ENCODE measurements at regions not wholly inside any gene's neighbourhood (a gene's known extent, or its start where the extent isn't known, plus 50 kb on each side); places are given as distances from the start of the nearest gene placed in this dataset.
"Not testable (repeated sequence)": the region's sequence is repeated elsewhere in the genome, so short reads cannot be mapped to it uniquely, and the experiment has no call there.

DNA sequence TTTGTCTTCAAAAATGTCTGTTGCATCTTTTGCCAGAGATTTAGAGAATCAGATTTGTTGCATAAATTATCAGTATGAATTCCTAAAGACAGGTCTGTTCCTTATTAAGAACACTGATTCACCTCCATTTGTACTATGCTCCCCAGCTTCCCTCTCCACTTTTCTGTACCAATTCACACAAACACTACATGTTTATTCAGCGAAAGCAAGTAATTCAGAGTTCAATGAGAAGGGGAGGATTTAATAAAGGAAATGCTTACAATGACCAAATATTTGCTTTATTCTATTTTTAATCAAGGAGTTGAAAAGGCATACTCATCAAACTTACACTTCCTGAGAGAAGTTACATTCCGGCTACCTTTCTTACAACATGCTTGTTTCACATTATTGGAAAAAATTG is 135.5 kb downstream of the NBPF8 start:
- not testable (repeated sequence) for DNase-seq (ENCODE audit: low spot score)

DNA sequence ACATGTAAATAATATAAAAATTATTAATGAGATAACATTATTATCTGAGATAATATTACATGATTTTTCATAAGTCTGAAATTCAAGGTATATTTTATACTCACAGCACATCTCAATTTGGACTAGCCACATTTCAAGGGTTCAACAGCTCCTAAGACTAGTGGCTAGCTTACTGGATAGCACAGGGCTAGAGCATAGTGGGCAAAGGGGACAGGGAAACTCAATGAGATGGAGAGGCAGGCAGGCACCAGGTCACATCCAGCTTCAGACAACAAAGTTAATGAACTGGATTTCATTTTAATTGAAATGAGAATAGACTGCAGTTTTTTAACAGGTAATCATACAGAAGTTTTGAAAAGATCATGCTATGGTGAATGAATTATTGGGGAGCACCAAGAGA is 137.4 kb downstream of the NBPF8 start:
- DNase-seq (ENCODE audit: low spot score), result not testable (repeated sequence)

DNA sequence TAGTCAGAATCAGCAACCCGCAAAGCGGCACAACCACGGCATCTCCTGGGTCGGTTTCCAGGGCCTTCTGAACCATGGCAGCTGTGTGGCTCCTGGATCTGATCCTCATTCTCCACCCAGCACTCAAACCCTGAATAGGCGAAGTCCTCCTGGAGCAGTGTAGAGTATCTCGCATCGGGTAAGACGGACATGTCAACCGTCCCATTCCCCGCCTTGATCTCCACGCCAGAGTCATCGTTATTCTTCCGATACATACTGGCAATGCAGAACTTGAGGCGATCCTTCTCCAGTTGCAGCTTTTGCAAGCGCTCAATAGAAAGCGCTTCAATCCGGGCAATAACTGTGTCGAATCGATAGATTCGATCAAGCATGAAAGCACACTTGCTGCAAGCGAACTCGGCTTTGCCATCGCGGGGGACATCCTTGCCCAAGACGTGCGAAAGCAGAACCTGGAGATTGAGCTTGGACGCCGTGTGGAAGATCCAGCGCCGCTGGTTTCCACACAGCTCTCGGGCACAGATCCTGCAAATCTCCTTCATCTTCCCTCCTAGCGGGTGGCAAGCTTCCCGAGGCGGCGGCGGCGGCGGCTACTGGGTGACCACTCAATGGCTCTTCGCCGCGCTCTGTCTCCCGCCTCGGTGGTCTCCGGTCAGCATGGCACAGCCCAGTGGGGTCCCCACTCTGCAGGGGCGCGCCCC is 142.9 kb downstream of the NBPF8 start:
- DNase-seq (ENCODE audit: low spot score), result peak; percentile 15

DNA sequence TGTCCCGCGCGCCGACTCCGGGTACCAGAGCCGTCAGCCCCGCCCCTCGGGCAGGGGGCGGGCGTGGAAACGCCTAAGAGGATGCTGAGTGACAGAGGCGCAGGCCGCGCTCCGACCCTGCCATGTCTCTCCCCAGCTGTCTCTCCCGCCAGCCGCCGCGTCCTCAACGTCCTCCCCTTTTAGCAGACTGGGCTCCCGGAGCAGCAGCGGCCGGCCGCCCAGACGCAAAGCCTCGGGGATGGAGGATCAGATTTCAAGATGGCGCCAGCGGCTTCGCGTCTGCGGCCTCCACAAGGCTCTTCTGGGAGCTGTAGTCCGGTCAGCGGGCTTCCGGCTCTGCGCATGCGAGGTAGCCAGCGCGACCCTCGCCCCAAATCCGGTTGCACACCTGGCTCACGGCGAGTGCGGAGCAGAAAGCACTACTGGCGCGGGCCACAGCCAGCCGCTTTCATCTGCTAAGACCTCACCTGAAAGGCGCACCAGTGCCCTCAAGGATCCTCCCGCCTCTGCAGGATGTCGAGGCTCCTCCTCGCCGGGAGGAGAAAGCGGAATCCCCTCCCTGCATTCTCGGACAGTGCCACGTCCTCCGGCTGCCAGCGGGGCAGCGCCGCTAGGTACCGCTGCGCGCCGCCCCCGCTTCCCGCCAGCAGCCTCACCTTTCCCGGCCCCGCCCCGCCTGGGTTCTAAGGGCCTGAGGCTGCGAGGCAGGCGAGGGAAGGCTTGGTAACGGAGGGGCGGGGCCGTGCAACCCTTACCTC is 143.6 kb downstream of the NBPF8 start:
- DNase-seq (ENCODE audit: low spot score), result peak; percentile 85

DNA sequence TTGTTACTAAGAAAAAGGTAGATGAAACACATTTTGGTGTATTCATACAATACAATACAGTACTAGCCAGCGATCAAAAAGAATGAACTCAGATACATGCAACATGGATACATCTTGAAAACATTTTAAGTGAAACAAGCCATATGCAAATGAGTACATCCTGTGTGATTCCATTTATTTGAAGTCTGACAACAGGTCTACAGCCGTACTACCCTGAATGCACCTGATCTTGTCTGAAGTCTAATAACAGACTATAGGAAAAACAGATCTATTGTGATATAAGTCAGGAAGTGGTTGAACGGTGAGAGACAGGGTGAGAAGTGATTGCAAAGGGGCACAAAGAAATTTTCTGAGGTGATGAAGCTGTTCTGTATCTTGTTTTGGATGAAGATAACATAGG is 146.9 kb downstream of the NBPF8 start:
- not testable (repeated sequence) for DNase-seq (ENCODE audit: low spot score)

DNA sequence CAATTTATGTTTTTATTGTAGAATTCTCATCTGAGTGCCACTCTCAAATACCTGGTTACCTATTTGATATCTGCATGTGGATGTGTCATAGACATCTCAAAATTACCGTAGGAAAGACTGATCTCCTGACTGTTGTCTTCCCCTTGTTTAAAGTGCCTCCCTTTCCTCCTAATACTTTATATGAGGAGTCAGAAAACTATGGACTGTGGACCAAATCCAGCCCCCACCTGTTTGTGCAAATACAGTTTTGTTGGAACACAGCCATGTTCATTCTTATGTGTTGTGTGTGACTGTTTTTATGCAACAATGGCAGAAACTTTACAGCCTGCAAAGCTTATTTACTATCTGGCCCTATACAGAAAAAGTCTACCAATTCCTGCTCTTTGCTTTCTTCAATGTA is 150.6 kb downstream of the NBPF8 start:
- not testable (repeated sequence) for DNase-seq (ENCODE audit: low spot score)

DNA sequence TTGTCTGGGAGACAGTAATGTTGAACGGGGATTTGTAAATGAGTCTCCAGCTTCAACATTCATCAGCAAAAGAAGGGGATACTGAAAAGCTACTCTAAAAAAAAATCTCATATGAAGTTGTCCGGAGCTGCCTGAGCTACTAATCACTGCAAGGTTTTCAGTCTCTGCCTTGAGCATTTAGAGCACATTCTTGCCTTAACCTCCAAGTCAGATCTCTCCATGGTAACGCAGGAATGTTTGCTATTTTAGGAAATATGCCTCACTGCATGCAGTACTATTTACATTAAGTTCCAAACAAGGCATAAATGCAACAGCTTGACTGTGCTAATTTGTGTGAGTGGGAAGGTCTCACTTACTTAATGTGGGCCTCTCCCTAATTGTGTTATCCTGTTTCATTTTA is 152.8 kb downstream of the NBPF8 start:
- DNase-seq (ENCODE audit: low spot score), result not testable (repeated sequence)

DNA sequence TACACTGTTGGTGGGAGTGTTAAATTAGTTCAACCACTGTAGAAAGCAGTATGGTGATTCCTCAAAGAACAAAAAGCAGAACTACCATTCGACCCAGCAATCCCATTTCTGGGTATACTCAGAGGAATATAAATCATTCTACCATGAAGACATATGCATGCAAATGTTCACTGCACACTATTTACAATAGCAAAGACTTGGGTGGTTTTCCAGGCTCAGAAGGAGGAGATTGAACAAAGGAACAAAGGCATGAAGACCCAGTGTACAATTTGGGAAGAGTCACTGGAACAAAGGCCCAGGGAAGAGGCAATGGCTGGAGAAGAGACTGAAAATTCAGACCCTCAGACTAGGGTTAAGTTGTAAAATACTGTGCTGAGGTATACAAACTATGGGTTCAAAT is 148.5 kb upstream of the NBPF26 start:
- not testable (repeated sequence) for DNase-seq (ENCODE audit: low spot score)

DNA sequence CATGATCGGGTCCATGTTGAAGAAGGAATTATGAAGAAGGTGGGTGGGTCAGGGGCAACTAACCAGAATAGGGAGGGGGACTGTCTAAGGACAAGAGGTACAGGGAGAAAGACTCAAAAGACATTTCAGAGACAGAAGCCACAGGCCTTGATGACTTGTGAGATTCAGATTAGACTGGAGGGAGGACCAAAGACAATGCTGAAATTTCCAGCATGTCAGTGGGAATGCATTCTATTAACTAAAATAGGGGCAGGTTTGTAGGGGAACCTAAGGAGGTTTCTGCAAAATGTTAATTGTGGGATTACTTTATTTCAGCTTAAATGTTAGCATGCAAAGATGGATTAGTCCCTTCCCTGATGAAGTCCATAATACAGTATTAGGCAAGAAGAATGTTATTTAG is 141.6 kb upstream of the NBPF26 start:
- not testable (repeated sequence) for DNase-seq (ENCODE audit: low spot score)

DNA sequence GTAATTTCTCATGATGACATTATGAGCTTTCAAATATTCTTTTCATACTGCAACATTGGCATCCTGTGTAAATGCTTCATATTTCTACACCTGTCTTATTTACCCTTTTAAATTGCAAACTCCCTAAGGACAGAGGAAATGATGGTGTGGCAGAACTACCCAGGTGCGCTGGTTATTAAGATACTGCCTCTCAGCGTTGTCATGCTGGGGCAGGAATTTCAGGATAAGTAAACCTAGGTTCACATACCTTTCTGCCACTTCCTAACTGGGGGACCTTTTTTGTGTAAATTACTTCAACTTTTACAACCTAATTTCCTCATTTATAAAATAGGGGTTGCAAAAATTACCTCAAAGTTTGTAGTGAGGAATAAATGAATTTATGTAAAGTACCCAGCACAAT is 137.7 kb upstream of the NBPF26 start:
- DNase-seq (ENCODE audit: low spot score), result not testable (repeated sequence)

DNA sequence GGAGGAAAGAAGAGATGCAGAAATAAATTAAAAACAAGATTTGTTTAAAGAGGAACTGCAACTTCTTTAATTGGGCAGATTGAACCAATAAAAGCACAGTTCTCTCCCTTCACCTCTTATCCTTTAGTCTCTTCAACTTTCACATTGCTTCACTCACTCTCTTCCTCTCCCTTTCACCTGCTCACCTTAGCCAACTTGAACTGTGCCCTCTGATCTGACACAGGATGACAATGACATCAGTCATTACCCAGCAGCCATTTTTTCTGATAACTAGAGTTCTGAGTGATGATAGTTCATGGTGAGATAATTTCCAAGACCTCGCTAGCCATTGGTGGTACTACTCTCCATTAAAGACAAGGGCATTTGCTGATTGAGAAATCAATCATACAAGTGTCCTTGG is 134.9 kb upstream of the NBPF26 start:
- not testable (repeated sequence) for DNase-seq (ENCODE audit: low spot score)

DNA sequence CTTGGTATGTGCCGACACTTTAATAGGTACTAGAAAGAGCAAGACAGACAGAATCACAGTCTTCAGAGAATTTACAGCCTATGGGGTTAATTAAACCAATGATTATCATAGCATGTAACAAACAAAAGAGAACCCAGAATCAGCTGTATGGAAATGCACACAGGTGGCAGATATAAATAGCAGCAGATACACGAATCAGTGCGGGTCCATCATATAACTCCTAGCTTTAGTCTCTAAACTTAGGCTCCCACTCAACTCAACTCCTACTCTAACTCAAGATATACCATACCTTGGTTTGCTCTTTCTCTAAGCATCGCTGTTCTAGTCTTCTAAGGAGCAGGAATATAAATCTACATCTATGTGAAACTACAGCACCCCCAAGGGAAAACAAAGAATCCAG is 132.0 kb upstream of the NBPF26 start:
- not testable (repeated sequence) for DNase-seq (ENCODE audit: low spot score)

DNA sequence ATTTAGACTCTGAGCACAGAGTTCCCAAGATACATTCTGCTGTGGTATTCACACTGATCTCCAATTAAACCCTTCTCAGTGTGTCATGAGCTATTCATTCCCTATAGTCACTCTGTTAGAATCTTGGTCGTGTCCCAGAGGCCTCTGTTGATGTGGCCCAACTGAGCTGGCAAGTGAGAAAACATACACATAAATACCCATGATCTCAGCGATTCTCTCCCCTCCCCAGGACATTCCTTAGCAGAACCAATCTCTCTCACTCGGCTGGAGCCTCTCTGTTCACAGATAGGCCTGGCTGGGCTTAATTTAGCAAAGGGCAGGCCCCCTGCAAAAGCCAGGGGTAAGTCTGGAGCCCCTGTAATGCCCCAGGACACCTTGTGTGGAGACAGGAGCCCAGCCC is 130.8 kb upstream of the NBPF26 start:
- DNase-seq (ENCODE audit: low spot score), result not testable (repeated sequence)

DNA sequence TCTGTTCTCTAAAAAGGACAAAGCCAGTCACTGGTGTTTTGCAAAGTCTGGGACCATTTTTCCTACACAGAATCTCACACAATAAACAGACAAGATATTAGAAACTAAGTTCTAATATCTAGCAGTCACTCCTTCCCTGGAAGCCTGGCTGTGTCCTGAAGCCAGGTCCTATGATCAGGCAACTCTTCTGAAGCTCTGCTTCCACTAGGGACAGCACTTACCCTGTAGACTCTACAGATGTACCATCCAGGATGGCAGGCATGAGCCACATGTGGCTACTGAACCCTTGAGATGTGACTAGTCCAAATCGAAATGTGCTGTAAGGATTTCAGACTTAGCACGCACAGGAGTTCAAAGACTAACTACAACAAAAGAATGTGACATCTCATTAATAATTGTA is 130.1 kb upstream of the NBPF26 start:
- not testable (repeated sequence) for DNase-seq (ENCODE audit: low spot score)

DNA sequence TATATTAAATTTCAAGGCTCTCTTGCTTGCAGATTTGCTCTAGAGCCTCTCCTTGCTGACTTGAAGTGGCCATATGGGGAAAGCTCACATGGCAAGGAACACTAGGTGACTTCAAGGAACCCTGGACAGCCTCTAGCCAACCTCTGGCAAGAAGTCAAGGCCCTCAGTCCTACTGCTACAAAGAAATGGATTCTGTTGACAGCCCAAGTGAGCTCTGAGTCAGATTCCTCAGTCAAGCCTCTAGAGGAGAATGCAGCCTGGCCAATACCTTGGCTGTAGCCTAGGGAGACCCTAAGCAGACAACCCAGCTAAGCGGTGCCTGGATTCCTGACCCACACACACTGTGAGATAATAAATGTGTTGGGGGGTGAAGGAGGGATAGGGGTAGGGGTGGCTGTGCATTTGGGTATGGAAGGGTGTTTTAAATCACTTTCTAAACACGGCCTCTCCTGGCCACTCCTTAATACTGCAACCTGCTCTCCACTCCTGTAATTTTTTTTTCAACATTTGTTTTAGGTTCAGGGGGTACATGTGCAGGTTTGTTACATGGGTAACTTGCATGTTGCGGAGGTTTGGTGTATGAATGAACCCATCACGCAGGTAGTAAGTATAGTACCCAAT is 125.3 kb upstream of the NBPF26 start:
- DNase-seq (ENCODE audit: low spot score), result not testable (repeated sequence)

DNA sequence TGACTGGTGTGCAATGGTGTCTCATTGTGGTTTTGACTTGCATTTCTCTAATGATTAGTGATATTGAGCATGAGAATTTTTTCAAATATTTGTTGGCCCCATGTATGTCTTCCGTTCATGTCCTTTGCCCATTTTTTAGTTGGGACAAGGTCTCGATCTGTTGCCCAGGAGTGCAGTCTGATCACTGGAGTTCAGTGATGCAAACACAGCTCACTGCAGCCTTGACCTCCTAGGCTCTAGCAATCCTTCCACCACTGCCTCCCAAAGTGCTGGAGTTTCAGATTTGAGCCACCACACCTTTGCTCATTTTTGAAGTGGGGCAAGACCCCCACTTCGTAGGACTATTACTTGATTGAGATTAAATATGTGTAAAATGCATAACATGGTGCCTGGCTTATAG is 124.2 kb upstream of the NBPF26 start:
- DNase-seq (ENCODE audit: low spot score), result not testable (repeated sequence)

DNA sequence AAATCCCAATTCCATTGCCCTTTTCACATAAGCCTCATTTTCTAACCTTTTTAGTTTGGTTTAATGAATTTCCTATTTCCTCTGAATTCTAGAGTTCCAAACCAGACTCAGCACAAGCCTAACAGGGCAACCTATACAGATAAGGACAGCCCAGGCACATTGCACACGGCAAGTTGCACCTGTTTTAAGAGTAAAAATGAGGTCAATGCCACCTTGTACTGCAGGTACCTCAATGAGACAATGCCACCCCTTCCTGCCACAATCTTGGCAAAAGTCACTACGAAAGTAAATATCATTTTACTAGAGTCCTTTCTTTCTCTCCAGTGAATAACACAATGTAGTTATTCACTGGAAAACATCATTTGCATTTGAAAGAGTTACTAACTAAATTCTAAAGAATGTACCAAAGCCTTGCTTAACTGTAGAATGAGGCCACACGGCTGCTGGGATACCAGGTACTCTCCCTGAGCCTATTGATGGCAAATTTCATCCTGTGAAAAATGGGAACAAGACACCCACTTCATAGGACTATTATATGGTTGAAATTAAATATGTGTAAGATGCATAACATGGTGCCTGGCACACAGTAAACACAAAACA is 123.2 kb upstream of the NBPF26 start:
- not testable (repeated sequence) for DNase-seq (ENCODE audit: low spot score)

DNA sequence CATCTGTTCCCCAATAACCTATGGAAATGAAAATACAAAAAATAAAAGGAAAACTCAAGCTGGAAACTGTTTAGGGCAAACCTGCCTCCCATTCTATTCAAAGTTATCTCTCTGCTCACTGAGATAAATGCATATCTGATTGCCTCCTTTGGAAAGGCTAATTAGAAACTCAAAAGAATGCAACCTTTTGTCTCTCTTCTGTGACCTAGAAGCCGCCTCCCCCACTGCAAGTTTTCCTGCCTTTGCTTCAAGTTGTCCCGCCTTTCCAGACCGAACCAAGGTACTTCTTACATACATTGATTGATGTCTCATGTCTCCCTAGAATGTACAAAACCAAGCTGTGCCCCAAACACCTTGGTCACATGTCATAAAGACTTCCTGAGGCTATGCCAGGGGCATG is 115.9 kb upstream of the NBPF26 start:
- DNase-seq (ENCODE audit: low spot score), result not testable (repeated sequence)

DNA sequence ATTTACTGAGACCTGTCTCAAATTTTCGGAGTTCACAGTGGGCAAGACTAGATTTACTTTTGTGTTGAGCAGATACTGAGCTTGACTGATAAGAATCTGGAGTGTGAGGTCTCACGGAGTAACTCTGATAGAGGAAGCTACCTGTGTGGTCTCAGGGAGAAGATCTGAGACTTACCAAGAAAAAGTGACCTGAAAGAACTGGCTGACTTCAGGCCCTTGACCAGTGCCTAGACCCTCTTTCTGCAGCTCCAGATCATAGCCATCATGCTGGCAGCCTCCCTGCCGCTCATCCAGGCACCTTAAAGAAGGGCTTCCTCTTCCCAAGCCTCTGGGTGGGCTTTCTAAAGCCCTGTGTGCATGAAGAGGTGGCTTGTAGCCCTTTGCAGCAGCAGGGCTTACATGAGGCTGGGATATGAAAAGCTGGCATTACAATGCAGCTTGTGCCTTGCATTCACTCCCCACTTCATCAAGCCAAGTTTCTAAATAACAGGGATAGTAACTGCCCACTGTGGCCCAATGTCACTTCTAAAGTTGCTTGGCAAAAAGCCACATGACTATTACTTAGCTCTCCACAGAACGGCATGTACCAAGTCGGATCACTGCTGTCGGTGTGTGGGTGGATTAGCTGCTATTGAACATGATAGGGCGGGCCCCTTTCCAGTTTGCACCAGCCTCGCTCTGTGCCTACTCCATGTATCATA is 115.3 kb upstream of the NBPF26 start:
- not testable (repeated sequence) for DNase-seq (ENCODE audit: low spot score)

DNA sequence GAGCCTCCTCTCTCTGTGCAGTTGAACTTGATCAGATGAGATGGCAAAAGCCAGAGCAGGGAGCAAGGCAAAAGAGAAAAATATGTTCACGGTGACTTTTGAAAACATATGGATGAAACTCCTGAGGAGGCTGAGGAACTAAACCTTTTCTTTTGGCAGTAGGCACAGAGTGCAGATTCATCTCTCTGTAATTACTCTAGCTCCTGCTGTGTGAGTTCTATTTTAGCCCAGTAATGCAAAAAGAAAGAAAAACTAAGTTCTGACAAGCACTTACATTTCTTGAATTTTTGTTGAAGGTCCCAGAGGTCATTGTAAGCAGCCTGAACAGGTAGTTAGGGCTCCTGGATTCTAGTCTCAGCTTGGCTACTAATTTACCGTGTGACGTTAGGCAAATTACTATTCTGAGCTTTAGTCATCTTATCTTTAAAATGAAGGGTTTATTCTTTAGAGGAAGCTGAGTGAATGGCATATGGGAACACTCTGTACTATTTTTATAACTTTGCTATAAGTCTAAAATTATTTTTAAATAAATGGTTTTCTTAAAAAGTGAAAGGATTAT is 114.7 kb upstream of the NBPF26 start:
- DNase-seq (ENCODE audit: low spot score), result not testable (repeated sequence)

DNA sequence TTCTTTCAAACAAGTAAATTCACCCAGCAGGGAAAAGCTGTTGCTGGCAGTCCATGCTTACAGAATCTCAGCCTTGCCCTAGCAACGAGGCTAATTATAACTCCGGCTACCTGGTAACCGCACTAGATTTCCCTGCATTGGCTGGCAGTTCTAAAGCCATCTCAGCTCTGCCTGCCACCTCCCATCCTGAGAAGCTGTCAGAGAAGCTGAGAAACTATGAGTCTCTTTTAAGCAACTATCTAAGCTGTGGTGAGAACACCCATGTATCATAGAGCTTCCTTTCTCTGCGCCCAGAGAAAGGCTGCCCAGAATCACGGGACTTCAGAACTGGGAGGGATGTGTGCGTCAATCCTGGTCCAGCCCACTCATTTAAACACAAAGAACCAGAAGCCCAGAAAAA is 113.9 kb upstream of the NBPF26 start:
- not testable (repeated sequence) for DNase-seq (ENCODE audit: low spot score)
